Retinal pigment epithelial cell (primary cell): ENCODE measurements at regions not wholly inside any gene's neighbourhood (a gene's known extent, or its start where the extent isn't known, plus 50 kb on each side); places are given as distances from the start of the nearest gene placed in this dataset.

Experiments
- DNase-seq: peaks from one replicate; pipeline ENCODE4 v3.0.0-alpha.2; 2010; ENCODE audit warnings: low read depth
- H3K4me3 ChIP-seq: 2 replicates; pipeline ENCODE4 v1.5.1; 2011; ENCODE audit warnings: mild to moderate bottlenecking, low read length, control low read depth, moderate library complexity
- TF ChIP-seq, protein P1 (sequence below): conservative IDR thresholded peaks from 2 replicates; pipeline ENCODE4 v1.5.1; 2011; ENCODE audit warnings: low read depth, low read length, control low read depth, inconsistent platforms

DNA sequence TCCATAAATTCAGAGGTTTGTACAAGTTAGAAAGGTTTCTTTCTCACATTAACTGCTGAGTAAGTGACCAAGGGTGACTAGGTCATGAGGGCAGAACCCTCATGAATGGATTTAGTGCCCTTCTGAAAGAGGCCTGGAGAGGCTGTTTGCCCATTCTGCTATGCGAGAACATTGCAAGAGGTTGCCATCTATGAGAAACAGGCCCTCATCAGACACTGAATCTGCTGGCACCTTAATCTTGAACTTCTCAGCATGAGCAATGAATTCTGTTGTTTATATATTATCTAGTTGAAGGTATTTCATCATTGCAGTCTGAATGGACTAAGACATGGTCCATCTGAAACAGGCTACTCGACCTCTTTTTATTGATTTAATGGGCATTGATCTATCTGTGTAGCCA, 96.2 kb upstream of the GPRIN3 start:
- TF ChIP-seq, protein P1, sequence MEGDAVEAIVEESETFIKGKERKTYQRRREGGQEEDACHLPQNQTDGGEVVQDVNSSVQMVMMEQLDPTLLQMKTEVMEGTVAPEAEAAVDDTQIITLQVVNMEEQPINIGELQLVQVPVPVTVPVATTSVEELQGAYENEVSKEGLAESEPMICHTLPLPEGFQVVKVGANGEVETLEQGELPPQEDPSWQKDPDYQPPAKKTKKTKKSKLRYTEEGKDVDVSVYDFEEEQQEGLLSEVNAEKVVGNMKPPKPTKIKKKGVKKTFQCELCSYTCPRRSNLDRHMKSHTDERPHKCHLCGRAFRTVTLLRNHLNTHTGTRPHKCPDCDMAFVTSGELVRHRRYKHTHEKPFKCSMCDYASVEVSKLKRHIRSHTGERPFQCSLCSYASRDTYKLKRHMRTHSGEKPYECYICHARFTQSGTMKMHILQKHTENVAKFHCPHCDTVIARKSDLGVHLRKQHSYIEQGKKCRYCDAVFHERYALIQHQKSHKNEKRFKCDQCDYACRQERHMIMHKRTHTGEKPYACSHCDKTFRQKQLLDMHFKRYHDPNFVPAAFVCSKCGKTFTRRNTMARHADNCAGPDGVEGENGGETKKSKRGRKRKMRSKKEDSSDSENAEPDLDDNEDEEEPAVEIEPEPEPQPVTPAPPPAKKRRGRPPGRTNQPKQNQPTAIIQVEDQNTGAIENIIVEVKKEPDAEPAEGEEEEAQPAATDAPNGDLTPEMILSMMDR, result no peak
- no peak overlapping the region for H3K4me3 ChIP-seq
- no peak for DNase-seq

DNA sequence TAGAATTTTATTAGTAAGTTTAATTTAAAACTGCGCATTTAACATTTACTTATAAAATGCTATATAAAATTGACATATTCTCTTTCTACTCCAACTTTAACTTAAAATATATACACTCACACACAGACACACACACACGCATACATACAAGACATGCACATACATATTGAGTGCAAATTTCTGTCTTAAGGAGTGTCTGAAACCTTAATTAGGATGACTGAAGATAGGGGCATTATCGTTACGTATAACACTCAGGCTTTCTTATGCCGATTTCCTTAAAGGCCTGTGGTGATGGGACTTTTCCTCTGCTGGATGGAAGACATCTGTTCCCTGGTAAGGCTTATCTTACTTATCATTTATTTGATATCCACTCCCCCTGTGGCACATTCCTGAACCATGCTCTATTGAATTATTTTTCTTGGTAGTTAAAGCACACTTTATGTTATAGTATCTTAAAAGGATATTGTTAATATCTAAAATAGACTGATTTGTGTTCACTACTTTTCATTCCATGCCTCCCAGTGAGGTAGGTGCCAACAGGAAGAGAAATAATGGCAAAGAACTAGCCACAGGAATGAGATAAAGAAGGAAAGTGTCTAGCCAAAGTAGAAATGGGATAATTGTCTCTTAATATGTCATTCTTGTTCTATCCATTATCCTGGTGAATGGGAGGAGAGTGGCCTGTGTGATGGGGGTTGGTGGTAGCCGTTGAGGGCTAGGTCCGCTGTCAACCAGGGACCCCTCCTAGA, 92.9 kb upstream of the GPRIN3 start:
- TF ChIP-seq, protein P1, result no peak
- no peak overlapping the region for H3K4me3 ChIP-seq
- DNase-seq, result no peak

DNA sequence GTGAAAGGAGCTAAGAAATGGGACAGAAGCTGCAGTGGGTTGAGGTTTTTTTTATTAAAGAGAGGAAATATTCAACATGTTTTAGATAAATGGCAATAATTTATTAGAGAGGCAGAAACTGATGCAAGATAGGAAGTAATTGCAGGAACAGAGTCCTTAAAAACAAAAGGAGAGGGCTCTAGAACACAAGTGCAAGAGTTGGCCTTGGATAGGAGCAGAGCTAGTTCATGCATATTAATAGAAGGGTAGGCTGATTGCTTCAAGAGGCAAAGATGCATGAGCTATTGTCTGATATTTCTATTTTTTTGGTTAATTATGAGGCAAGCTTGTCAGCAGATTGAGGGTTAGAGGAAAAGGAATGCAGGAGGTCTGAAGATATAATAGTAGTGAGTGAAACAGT, 91.0 kb upstream of the GPRIN3 start:
- TF ChIP-seq, protein P1, result no peak
- H3K4me3 ChIP-seq, result no peak overlapping the region
- no peak for DNase-seq

DNA sequence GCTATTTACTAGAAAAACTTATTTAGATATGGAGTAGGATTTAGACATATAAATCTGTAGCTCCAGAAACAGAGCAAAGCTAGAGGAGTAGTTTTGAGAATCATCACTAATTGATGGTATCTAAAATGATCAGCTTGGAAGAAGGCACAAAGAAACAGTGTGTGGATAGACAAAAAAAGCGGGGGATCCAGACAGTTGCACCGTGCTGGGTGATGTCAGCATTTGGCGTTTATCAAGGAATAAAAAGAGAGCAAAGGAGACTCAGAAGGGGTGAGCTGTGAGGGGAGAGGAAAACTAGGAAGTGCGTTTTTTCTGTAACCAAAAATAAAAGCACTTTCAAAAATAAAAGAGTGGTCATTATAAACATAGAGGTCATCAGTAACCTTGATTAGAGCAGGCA, 90.5 kb upstream of the GPRIN3 start:
- H3K4me3 ChIP-seq, result no peak overlapping the region
- no peak for DNase-seq

DNA sequence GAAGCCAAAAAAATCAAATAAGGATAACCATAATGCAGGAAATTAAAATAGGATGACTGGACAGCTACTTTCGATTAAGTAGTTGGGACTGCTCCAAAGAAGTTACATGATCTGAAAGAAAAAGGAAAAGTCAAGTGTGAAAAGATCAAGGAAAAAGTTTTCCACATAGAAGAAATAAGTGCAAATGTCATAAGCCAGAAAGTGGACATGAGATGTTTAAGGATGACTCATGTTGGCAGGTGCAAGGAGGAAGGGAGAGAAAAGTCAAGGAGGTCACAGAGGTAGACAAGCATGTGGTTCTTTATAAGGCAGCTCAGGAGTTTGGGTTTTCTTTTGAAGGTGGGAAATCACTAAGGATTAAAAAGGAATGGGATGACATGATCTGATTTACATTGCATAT, 89.8 kb upstream of the GPRIN3 start:
- no peak for DNase-seq
- TF ChIP-seq, protein P1, result no peak
- H3K4me3 ChIP-seq, result no peak overlapping the region

More for the DNA sequence above, 90.5 kb upstream of the GPRIN3 start:
- TF ChIP-seq, protein P1, result no peak

DNA sequence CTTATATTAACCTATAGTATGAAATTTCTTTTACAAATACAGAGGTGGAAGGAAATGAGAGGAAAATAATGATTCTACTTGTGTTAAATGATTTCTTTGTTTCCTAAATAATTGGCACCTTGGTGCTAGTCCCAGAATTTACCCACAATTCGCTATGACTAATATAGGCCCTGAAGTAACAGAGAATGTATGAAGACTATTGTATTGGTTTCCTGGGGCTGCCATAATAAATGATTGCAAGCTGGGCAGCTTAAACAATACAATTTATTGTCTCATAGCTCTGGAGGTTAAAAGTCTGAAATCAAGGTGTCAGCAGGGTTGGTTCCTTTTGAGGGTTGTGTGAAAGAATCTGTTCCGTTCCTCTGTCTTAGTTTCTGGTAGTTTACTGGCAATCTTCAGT, 74.8 kb upstream of the GPRIN3 start:
- no peak for DNase-seq
- H3K4me3 ChIP-seq, result no peak overlapping the region
- TF ChIP-seq, protein P1, result no peak

DNA sequence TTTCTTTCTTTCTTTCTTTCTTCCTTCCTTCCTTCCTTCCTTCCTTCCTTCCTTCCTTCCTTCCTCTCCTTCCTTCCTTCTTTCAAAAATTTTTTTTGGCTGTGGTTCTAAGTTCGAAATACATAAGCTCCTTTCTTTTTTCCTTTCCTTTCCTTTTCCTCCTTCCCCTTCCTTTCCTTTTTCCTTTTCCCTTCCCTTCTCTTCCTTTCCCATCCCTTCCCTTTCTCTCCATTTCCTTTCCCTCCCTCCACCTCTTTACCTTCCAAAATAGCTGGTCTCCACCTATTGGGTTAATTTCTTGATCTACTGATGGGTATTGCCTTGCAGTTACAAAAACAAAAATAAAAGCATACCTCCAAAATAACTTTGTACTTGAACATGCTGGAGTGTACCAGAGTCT, 73.4 kb upstream of the GPRIN3 start:
- no peak for DNase-seq
- H3K4me3 ChIP-seq, result no peak overlapping the region
- TF ChIP-seq, protein P1, result no peak
